ENCODE measurements at regions not wholly inside any gene's neighbourhood (a gene's known extent, or its start where the extent isn't known, plus 50 kb on each side); places are given as distances from the start of the nearest gene placed in this dataset.

DNA sequence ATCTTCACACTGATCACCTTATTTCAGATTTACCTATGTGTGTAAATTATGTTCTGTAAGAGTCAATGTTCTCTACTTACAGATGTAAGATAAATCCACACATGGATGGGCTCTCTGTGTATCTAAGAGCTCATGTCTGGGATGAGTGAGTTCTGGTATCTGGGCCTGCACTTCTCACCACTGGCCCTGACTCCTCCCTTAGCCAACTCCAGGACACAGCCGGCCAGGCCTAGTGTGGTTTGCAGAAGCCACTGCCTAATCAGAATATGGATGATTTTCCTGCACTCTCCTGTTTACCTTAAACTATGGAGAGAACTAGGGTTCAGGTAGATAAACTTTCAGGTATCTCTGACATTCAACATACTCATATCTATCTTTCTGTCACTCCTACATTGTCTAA lies 1284.8 kb downstream of the TMEM121 start:
- H3K4me3 ChIP-seq (ENCODE audit: low read length) = no peak overlapping the region
- TF ChIP-seq CTCF (conservative IDR thresholded peaks at IDR 0.05; ENCODE audit: low read depth, low read length) = no peak
- DNase-seq (ENCODE audit: low read depth) = no peak

DNA sequence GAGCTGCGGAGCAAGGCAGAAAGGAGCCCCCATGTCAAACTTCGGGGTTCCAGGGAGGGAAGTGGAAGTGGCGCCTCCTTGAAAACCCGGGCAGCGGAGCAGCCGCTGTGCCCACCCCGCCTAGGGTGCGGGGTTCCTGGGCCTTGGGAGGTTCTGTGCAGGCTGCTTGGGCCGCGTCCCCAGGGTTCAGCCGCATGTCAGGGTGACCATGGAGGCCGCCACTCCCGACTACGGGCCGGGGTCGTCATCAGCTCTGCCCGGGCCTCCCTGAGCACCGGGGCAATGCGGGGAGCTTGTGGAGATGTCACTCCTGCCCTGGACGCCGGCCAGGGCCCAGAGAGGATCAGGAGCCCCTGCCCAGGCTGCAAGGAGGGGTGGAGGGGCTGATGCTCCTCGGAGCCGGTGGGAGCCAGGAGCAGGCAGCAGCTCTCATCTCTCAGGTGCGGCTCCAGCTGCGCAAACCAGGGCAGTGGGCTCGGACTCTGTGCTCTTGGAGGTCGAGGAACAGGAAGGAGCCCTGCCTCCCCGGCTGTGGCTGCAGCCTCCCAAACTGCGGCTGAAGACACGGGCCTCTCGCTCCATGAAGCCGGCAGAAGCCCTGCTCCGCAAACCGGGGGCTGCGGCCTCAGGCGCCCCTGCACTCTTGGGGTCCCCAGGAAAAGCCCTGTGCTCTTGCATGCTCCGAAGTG lies 1286.5 kb downstream of the TMEM121 start:
- H3K4me3 ChIP-seq (ENCODE audit: low read length) = no peak overlapping the region
- TF ChIP-seq CTCF (conservative IDR thresholded peaks at IDR 0.05; ENCODE audit: low read depth, low read length) = no peak
- DNase-seq (ENCODE audit: low read depth) = no peak

DNA sequence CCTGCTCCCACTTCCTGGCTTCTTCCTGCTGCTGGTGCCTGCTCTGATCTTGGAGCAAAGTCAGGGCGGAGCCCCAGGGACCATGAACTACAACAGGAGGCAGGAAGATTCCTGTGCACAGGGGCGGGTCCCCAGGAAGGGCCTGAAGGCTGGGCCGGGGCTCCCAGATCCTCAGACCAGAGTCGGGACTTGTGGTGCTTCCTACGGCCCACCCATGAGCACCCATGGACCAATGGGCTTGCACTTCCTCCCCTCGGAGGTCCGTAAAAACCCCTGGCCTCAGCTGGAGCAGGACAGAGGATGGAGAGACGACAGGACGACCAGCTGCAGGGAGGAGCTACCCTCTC lies 1287.1 kb downstream of the TMEM121 start:
- no peak for TF ChIP-seq CTCF (conservative IDR thresholded peaks at IDR 0.05; ENCODE audit: low read depth, low read length)
- DNase-seq (ENCODE audit: low read depth) = no peak
- no peak overlapping the region for H3K4me3 ChIP-seq (ENCODE audit: low read length)

- no peak overlapping the region for H3K4me3 ChIP-seq (ENCODE audit: low read length)
- no peak for TF ChIP-seq CTCF (conservative IDR thresholded peaks at IDR 0.05; ENCODE audit: low read depth, low read length)
- DNase-seq (ENCODE audit: low read depth) = no peak
These were observed 1293.7 kb downstream of the TMEM121 start for GRCh38 chr14:106820119-106820518.

DNA sequence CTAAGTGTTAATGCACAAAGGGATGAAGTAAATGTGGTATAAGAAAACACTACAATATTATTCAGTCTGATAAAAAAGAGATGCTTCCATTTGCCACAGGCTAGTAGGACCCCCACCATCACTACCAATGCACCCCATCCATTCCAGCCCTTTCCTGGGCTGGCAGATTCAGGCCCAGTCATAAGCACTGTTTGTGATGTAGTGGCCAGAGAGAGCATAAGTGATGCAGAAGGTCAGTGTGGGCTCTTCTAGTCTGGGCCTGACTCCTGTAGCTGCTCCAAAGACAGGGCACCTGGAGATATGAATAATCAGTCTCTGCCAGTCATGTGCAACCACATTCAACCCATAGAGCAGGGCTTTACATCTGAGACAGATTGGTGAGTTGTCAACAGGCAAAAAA lies 1294.7 kb downstream of the TMEM121 start:
- no peak for TF ChIP-seq CTCF (conservative IDR thresholded peaks at IDR 0.05; ENCODE audit: low read depth, low read length)
- no peak for DNase-seq (ENCODE audit: low read depth)
- H3K4me3 ChIP-seq (ENCODE audit: low read length) = no peak overlapping the region

DNA sequence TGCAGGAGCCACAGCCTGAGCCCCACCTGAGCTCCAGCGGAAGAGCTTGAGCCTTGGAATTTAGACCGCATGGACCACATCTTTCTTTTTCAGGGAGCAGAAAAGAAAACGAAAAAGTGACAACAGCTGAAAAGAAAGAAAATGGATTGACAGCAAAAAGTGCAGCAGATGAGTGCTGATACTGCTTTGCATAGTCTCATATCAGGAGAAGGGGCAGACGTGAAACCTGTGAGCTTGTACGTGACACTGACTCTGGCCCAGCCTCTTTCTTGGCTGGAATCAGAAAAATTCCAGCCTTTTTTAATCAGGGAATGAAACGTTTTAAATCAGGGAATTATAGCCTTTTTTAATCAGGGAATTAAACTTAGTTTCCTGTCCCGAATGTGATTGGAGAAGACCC lies 1296.5 kb downstream of the TMEM121 start:
- TF ChIP-seq CTCF (conservative IDR thresholded peaks at IDR 0.05; ENCODE audit: low read depth, low read length) = no peak
- H3K4me3 ChIP-seq (ENCODE audit: low read length) = no peak overlapping the region
- no peak for DNase-seq (ENCODE audit: low read depth)

- no peak overlapping the region for H3K4me3 ChIP-seq (ENCODE audit: low read length)
- TF ChIP-seq CTCF (conservative IDR thresholded peaks at IDR 0.05; ENCODE audit: low read depth, low read length) = no peak
- DNase-seq (ENCODE audit: low read depth) = no peak
These were observed 1297.2 kb downstream of the TMEM121 start for GRCh38 chr14:106823552-106823951.
